ENCODE measurements at regions not wholly inside any gene's neighbourhood (a gene's known extent, or its start where the extent isn't known, plus 50 kb on each side); places are given as distances from the start of the nearest gene placed in this dataset.

- 59 to 62% methylated on average over 2 of the region's 2 CpGs for WGBS, 2 donors
- Histone ChIP-seq H3K27me3 (no peaks in the 10 kb centered on the region), H3K4me1 (no peaks in the 10 kb centered on the region), H3K9me3 (no peaks in the 10 kb centered on the region), H3K27ac (no peak overlapping the region), H3K36me3 (no peaks in the 10 kb centered on the region), H3K4me3 (replicated peaks in 1 of 3) (no peak overlapping the region)
- intact Hi-C loops (cut with DNase I), result no loop called here
- no peak for TF ChIP-seq POLR2A (IDR thresholded peaks at IDR 0.05)
- no peak for TF ChIP-seq CTCF (IDR thresholded peaks at IDR 0.05)
- no peak for DNase-seq
Observed at GRCh38 chr14:96962337-96962736, 165.2 kb downstream of the VRK1 start.

- Histone ChIP-seq H3K36me3 (no peaks in the 10 kb centered on the region), H3K4me1 (no peaks in the 10 kb centered on the region), H3K9me3 (no peaks in the 10 kb centered on the region), H3K27ac (no peak overlapping the region), H3K4me3 (replicated peaks in 1 of 3) (no peak overlapping the region), H3K27me3 (no peaks in the 10 kb centered on the region)
- DNase-seq, result no peak
- WGBS, 2 donors, result 94 to 95% methylated on average over 25 of the region's 25 CpGs
- TF ChIP-seq CTCF (IDR thresholded peaks at IDR 0.05), result no peak
- no peak for TF ChIP-seq POLR2A (IDR thresholded peaks at IDR 0.05)
- intact Hi-C loops (cut with DNase I), result no loop called here
Observed at GRCh38 chr14:96964726-96965415, 167.7 kb downstream of the VRK1 start.

GRCh38 chr14:96965885-96966595 lies 168.9 kb downstream of the VRK1 start:
- Histone ChIP-seq H3K9me3 (no peaks in the 10 kb centered on the region), H3K4me3 (replicated peaks in 1 of 3) (no peak overlapping the region), H3K36me3 (no peaks in the 10 kb centered on the region), H3K4me1 (no peaks in the 10 kb centered on the region), H3K27ac (no peak overlapping the region), H3K27me3 (no peaks in the 10 kb centered on the region)
- TF ChIP-seq POLR2A (IDR thresholded peaks at IDR 0.05) (no peak), CTCF (IDR thresholded peaks at IDR 0.05) (no peak)
- intact Hi-C loops (cut with DNase I), result no loop called here
- no peak for DNase-seq
- WGBS, 2 donors, result 72 to 77% methylated on average over 11 of the region's 11 CpGs

- no peaks in the 10 kb centered on the region for H3K9me3 ChIP-seq
- no peak overlapping the region for H3K4me3 ChIP-seq (replicated peaks in 1 of 3)
- intact Hi-C loops (cut with DNase I), result no loop called here
- H3K36me3 ChIP-seq, result no peaks in the 10 kb centered on the region
- H3K27ac ChIP-seq, result no peak overlapping the region
- WGBS, 2 donors, result 92 to 97% methylated on average over 1 of the region's 1 CpG
- no peaks in the 10 kb centered on the region for H3K27me3 ChIP-seq
- H3K4me1 ChIP-seq, result no peaks in the 10 kb centered on the region
- no peak for TF ChIP-seq POLR2A (IDR thresholded peaks at IDR 0.05)
- TF ChIP-seq CTCF (IDR thresholded peaks at IDR 0.05), result no peak
- DNase-seq, result no peak
Observed at GRCh38 chr14:96975116-96975515, 177.9 kb downstream of the VRK1 start.

- DNase-seq, result no peak
- no peaks in the 10 kb centered on the region for H3K4me1 ChIP-seq
- WGBS, 2 donors, result 47 to 50% methylated on average over 4 of the region's 4 CpGs
- TF ChIP-seq POLR2A (IDR thresholded peaks at IDR 0.05), result no peak
- no peak for TF ChIP-seq CTCF (IDR thresholded peaks at IDR 0.05)
- intact Hi-C loops (cut with DNase I), result no loop called here
- H3K4me3 ChIP-seq (replicated peaks in 1 of 3), result no peak overlapping the region
- H3K27ac ChIP-seq, result no peak overlapping the region
- no peaks in the 10 kb centered on the region for H3K36me3 ChIP-seq
- no peaks in the 10 kb centered on the region for H3K27me3 ChIP-seq
- no peaks in the 10 kb centered on the region for H3K9me3 ChIP-seq
Observed at GRCh38 chr14:96978525-96979272, 181.5 kb downstream of the VRK1 start.
